T47D (cell line): ENCODE measurements at regions not wholly inside any gene's neighbourhood (a gene's known extent, or its start where the extent isn't known, plus 50 kb on each side); places are given as distances from the start of the nearest gene placed in this dataset.
A peak's percentile ranks its signal among the peaks of the same experiment; 100 is the strongest.

Source experiments
- DNase-seq, 2 experiments: peaks; one replicate each; pipeline versions ENCODE4 v3.0.0 to v3.0.0-alpha.2; 2011 to 2012; ENCODE audit warnings: low read depth in 1 of 2, low spot score in 1 of 2
- JUND ChIP-seq: IDR thresholded peaks from 2 replicates; pipeline ENCODE4 v1.6.1; 2012; ENCODE audit warnings: low read depth
- in situ Hi-C: cut with HindIII; loops from 2 replicates; pipeline ENCODE4 v1.10.0; 2016; ENCODE audit warnings: low sequenced_read_pairs, low pct_unique_long_range_greater_than_20kb

DNA sequence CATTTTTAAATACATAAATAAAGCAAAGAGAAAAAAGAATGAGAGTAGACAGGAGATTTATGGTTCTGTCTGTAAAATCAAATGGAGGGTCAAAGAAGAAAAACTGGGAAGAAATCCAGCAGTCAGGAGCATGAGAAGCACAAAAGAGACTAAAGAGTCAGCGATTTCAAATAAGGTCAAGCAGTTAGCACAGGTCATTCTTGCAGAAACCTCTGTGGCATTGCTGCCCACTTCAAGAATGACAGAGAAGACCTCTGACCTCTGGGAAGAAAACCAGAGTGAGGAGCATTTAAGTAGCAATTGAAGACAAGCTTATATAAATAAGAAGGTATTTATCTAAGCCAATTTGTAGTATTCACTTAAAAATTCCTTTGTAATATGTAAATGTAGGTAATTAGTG, 172.0 kb upstream of the SPOPL start:
- TF ChIP-seq JUND: no peak
- DNase-seq: no peak
- in situ Hi-C loops: no loop called here

- in situ Hi-C loops: no loop called here
- no peak for DNase-seq
- TF ChIP-seq JUND: no peak
These were observed 168.4 kb upstream of the SPOPL start for GRCh38 chr2:138333121-138333520.

DNA sequence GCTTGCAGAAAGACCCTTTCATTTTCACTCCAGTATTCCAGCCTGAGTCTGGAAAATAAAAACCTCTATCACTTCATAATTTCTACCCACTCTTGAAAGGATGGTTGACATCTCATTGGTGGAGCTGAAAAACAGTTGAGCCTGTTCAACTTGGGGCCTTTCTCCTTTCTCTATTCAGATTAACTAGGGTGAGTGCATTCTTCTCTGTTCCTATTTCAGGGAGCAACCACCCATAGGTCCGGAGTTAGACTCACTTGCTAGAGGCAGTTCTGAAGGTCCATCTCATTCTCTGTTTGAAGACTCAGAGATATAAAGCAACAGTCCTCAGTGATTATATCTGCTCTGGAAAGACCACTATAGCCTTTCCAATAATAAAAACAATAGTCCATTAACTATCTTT, 167.9 kb upstream of the SPOPL start:
- DNase-seq: no peak
- in situ Hi-C loops: no loop called here

GRCh38 chr2:138334323-138334722, 167.2 kb upstream of the SPOPL start:
- no peak for DNase-seq
- in situ Hi-C loops: no loop called here
- no peak for TF ChIP-seq JUND

More for the DNA sequence above, 167.9 kb upstream of the SPOPL start:
- TF ChIP-seq JUND: no peak

DNA sequence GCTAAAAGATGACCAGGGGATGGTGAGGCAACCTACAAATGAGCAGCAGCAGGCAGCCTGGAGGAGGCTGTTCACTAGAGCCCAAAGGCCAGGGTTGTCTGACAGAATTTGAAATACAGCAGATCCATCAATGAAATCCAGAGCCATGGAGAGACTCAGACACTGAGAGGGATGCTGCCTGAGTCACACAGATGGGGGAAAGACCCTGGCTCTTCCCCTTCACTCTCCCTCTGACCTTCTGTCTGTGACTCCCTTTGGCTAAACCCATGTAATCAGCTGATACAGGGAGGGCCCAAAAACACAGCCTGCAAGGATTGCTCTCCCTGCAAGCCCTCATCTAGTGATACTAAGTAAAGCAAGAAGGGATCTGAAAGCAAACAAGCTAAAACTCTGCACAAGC, 166.5 kb upstream of the SPOPL start:
- DNase-seq: no peak
- no peak for TF ChIP-seq JUND
- in situ Hi-C loops: no loop called here

GRCh38 chr2:138336146-138336545, 165.4 kb upstream of the SPOPL start:
- in situ Hi-C loops: no loop called here
- TF ChIP-seq JUND: no peak
- DNase-seq: no peak

DNA sequence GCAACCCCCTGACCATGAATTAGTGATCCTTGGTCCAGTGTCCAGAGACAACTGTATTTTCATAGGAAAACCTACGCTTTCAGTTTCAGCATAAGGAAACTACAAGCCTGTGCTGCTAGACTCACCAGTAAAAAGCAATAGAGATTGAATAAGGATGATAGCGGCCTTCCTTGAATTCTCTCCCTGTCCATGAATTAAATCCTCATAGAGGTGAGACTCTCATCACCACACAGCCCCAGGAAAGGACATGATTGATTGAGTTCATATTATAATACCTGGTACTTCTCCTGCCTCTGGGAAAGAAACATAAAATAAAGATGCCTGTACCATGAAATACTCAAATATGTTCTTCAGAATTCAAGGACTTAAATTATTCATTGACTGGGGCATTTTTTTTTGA, 146.3 kb upstream of the SPOPL start:
- no peak for DNase-seq
- no peak for TF ChIP-seq JUND
- in situ Hi-C loops: no loop called here

DNA sequence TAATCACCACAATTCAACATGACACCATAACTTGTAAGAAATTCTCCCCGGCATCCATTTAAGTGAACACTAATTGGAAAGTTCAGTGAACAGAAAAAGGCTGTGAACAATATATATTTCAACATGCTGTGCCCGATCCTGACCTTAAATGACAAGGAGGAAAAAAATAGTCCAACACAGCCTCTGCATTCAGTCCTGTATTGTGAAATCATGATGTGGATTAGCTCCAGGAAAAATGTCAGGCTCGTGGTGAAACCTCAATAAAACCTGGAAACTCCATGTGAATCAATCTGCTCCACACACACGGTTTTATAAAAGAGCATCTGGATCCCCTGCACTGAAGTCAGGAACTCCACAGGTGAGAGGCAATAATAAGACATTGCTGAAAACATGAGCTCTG, 145.4 kb upstream of the SPOPL start:
- in situ Hi-C loops: no loop called here
- TF ChIP-seq JUND: no peak
- DNase-seq: no peak

GRCh38 chr2:138359532-138359931, 142.0 kb upstream of the SPOPL start:
- in situ Hi-C loops: no loop called here
- TF ChIP-seq JUND: no peak
- no peak for DNase-seq

GRCh38 chr2:138364554-138365162, 136.9 kb upstream of the SPOPL start:
- no peak for DNase-seq
- in situ Hi-C loops: no loop called here
- no peak for TF ChIP-seq JUND

GRCh38 chr2:138365581-138365980, 136.0 kb upstream of the SPOPL start:
- in situ Hi-C loops: no loop called here
- no peak for DNase-seq
- TF ChIP-seq JUND: no peak

GRCh38 chr2:138369856-138370255, 131.7 kb upstream of the SPOPL start:
- TF ChIP-seq JUND: no peak
- DNase-seq: no peak
- in situ Hi-C loops: no loop called here

GRCh38 chr2:138373993-138374408, 127.6 kb upstream of the SPOPL start:
- peak in 1 of 2 experiments; percentile 46 for DNase-seq
- in situ Hi-C loops: no loop called here
- no peak for TF ChIP-seq JUND

DNA sequence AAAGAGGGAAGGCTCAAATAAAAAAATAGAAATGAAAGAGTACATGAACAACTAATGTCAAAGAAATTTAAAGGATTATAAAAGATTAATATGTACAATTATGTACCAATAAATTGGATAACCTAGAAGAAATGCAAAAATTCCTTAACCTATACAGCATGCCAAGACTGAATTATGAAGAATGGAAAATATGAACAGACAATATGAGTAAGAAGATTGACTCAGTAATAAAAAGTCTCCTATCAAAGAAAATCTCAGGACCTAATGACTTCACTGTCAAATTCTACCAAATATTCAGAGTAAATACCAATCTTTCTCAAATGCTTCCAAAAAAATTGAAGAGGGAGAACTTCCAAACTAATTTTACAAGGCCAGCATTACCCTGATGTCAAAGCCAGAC, 120.2 kb upstream of the SPOPL start:
- no peak for DNase-seq
- in situ Hi-C loops: no loop called here
- TF ChIP-seq JUND: no peak
